Astrocyte (in vitro differentiated cells and primary cell): ENCODE measurements at regions not wholly inside any gene's neighbourhood (a gene's known extent, or its start where the extent isn't known, plus 50 kb on each side); places are given as distances from the start of the nearest gene placed in this dataset.

Experiments used
- DNase-seq: peaks from one replicate; pipeline ENCODE4 v3.0.0-alpha.2; 2010; ENCODE audit warnings: low read depth
- FAIRE-seq: peaks from 2 replicates; lab custom pipeline; 2011; peaks lifted over from hg19 to GRCh38; lab: Jason Lieb, UNC
- H2AFZ ChIP-seq: 2 replicates; pipeline ENCODE4 v1.6.0; 2012; ENCODE audit warnings: low read depth, low read length, inconsistent platforms
- H3K27ac ChIP-seq: 2 replicates; pipeline ENCODE4 v1.5.1; 2011; ENCODE audit warnings: low read depth, low read length, inconsistent platforms
- H3K27me3 ChIP-seq: 2 replicates; pipeline ENCODE4 v1.6.0; 2011; ENCODE audit warnings: low read length, inconsistent platforms; ENCODE audit not compliant: insufficient read depth
- H3K36me3 ChIP-seq: 2 replicates; pipeline ENCODE4 v1.5.1; 2011; ENCODE audit warnings: low read length, inconsistent platforms; ENCODE audit not compliant: insufficient read depth
- H3K4me1 ChIP-seq: 2 replicates; pipeline ENCODE4 v1.5.1; 2011; ENCODE audit warnings: low read length, inconsistent platforms; ENCODE audit not compliant: insufficient read depth
- H3K4me2 ChIP-seq: 2 replicates; pipeline ENCODE4 v1.6.0; 2012; ENCODE audit warnings: low read length, inconsistent platforms
- H3K4me3 ChIP-seq: 2 replicates; pipeline ENCODE4 v1.5.1; 2011; ENCODE audit warnings: low read depth, mild to moderate bottlenecking, low read length, inconsistent platforms; ENCODE audit not compliant: insufficient read depth
- H3K79me2 ChIP-seq: 2 replicates; pipeline ENCODE4 v1.6.0; 2012; ENCODE audit warnings: mild to moderate bottlenecking, low read length, inconsistent platforms; ENCODE audit not compliant: insufficient read depth
- H3K9ac ChIP-seq: 2 replicates; pipeline ENCODE4 v1.6.0; 2012; ENCODE audit warnings: mild to moderate bottlenecking, low read length, inconsistent platforms
- H3K9me3 ChIP-seq: 2 replicates; pipeline ENCODE4 v1.5.1; 2012; ENCODE audit warnings: low read depth, mild to moderate bottlenecking, low read length, inconsistent platforms; ENCODE audit not compliant: insufficient read depth
- H4K20me1 ChIP-seq: 2 replicates; pipeline ENCODE4 v1.6.0; 2012; ENCODE audit warnings: low read length, inconsistent platforms; ENCODE audit not compliant: insufficient read depth
- H3K27ac Mint-ChIP-seq: one replicate; pipeline ENCODE4 v1.8.0; 2021; ENCODE audit warnings: mild to moderate bottlenecking, mixed read lengths; ENCODE audit not compliant: unreplicated experiment
- H3K27me3 Mint-ChIP-seq: one replicate; pipeline ENCODE4 v1.8.0; 2021; ENCODE audit warnings: low read depth, mixed read lengths; ENCODE audit not compliant: unreplicated experiment
- H3K36me3 Mint-ChIP-seq: one replicate; pipeline ENCODE4 v1.8.0; 2021; ENCODE audit warnings: low read depth, mixed read lengths; ENCODE audit not compliant: unreplicated experiment
- H3K4me1 Mint-ChIP-seq: one replicate; pipeline ENCODE4 v1.8.0; 2021; ENCODE audit warnings: low read depth, mixed read lengths; ENCODE audit not compliant: unreplicated experiment
- H3K4me3 Mint-ChIP-seq: one replicate; pipeline ENCODE4 v1.8.0; 2021; ENCODE audit warnings: mild to moderate bottlenecking, moderate library complexity, mixed read lengths; ENCODE audit not compliant: unreplicated experiment
- H3K9me3 Mint-ChIP-seq: one replicate; pipeline ENCODE4 v1.8.0; 2021; ENCODE audit warnings: mild to moderate bottlenecking, mixed read lengths; ENCODE audit not compliant: unreplicated experiment
- CTCF ChIP-seq: IDR thresholded peaks from 2 replicates; pipeline ENCODE4 v1.5.1; 2011; ENCODE audit warnings: low read depth, mild to moderate bottlenecking, inconsistent platforms, low read length, moderate library complexity; ENCODE audit not compliant: insufficient read depth
- EZH2 ChIP-seq: IDR thresholded peaks from 2 replicates; pipeline ENCODE4 v1.6.1; 2012; ENCODE audit warnings: mild to moderate bottlenecking, low read length, inconsistent platforms; ENCODE audit not compliant: insufficient read depth

- no peak overlapping the region for H3K27ac ChIP-seq
- Mint-ChIP-seq H3K4me3 (no peak overlapping the region), H3K36me3 (no peaks in the 10 kb centered on the region), H3K9me3 (peaks cover 2% of the 10 kb centered on the region), H3K4me1 (peaks cover 7% of the 10 kb centered on the region), H3K27ac (no peak overlapping the region), H3K27me3 (no peaks in the 10 kb centered on the region)
- no peaks in the 10 kb centered on the region for H3K27me3 ChIP-seq
- H4K20me1 ChIP-seq, result no peaks in the 10 kb centered on the region
- no peak overlapping the region for H2AFZ ChIP-seq
- H3K4me2 ChIP-seq, result no peak overlapping the region
- no peak for FAIRE-seq
- H3K4me3 ChIP-seq, result no peak overlapping the region
- no peaks in the 10 kb centered on the region for H3K79me2 ChIP-seq
- H3K9me3 ChIP-seq, result no peaks in the 10 kb centered on the region
- H3K9ac ChIP-seq, result no peak overlapping the region
- DNase-seq, result no peak
- TF ChIP-seq EZH2, result no peak
- TF ChIP-seq CTCF, result no peak
- no peaks in the 10 kb centered on the region for H3K36me3 ChIP-seq
- no peaks in the 10 kb centered on the region for H3K4me1 ChIP-seq
Observed at GRCh38 chr5:8691221-8691620, 822.3 kb downstream of the MTRR start.

GRCh38 chr5:8693341-8693844 lies 824.4 kb downstream of the MTRR start:
- H3K27me3 ChIP-seq, result no peaks in the 10 kb centered on the region
- no peaks in the 10 kb centered on the region for H4K20me1 ChIP-seq
- no peak for FAIRE-seq
- no peaks in the 10 kb centered on the region for H3K4me1 Mint-ChIP-seq
- DNase-seq, result no peak
- no peak overlapping the region for H3K9ac ChIP-seq
- no peak overlapping the region for H3K4me2 ChIP-seq
- no peak overlapping the region for H3K27ac Mint-ChIP-seq
- H3K4me1 ChIP-seq, result no peaks in the 10 kb centered on the region
- no peaks in the 10 kb centered on the region for H3K9me3 ChIP-seq
- no peak overlapping the region for H3K4me3 ChIP-seq
- H3K27me3 Mint-ChIP-seq, result no peaks in the 10 kb centered on the region
- no peak overlapping the region for H3K4me3 Mint-ChIP-seq
- H3K27ac ChIP-seq, result no peak overlapping the region
- H3K79me2 ChIP-seq, result no peaks in the 10 kb centered on the region
- TF ChIP-seq EZH2 (no peak), CTCF (no peak)
- no peaks in the 10 kb centered on the region for H3K36me3 Mint-ChIP-seq
- H3K36me3 ChIP-seq, result no peaks in the 10 kb centered on the region
- no peak overlapping the region for H2AFZ ChIP-seq
- peaks cover 3% of the 10 kb centered on the region for H3K9me3 Mint-ChIP-seq

GRCh38 chr5:8694545-8694944 lies 825.6 kb downstream of the MTRR start:
- no peak overlapping the region for H3K9ac ChIP-seq
- peaks cover 2% of the 10 kb centered on the region for H3K9me3 Mint-ChIP-seq
- no peaks in the 10 kb centered on the region for H3K27me3 Mint-ChIP-seq
- TF ChIP-seq CTCF (no peak), EZH2 (no peak)
- H3K36me3 Mint-ChIP-seq, result no peaks in the 10 kb centered on the region
- no peak overlapping the region for H3K4me2 ChIP-seq
- H3K4me1 Mint-ChIP-seq, result no peaks in the 10 kb centered on the region
- no peak overlapping the region for H3K4me3 ChIP-seq
- H3K9me3 ChIP-seq, result no peaks in the 10 kb centered on the region
- no peak overlapping the region for H3K27ac Mint-ChIP-seq
- no peak overlapping the region for H3K27ac ChIP-seq
- H3K4me1 ChIP-seq, result no peaks in the 10 kb centered on the region
- no peak for FAIRE-seq
- no peak overlapping the region for H3K4me3 Mint-ChIP-seq
- DNase-seq, result no peak
- H3K27me3 ChIP-seq, result no peaks in the 10 kb centered on the region
- H4K20me1 ChIP-seq, result no peaks in the 10 kb centered on the region
- H3K79me2 ChIP-seq, result no peaks in the 10 kb centered on the region
- H2AFZ ChIP-seq, result no peak overlapping the region
- no peaks in the 10 kb centered on the region for H3K36me3 ChIP-seq
